Upper lobe of left lung (tissue), 6 donors: ENCODE measurements at regions not wholly inside any gene's neighbourhood (a gene's known extent, or its start where the extent isn't known, plus 50 kb on each side); places are given as distances from the start of the nearest gene placed in this dataset.

Experiments used
- ATAC-seq, 2 donors: fragments of 200-7000 bp; cut with Tn5 transposase; one replicate each; pipeline ENCODE4 v1.9.1; 2022; ENCODE audit warnings: mild to moderate bottlenecking in 2 of 2, moderate library complexity in 2 of 2; ENCODE audit not compliant: low FRiP score in 2 of 2
- DNase-seq, 2 donors: peaks; one replicate each; pipeline ENCODE4 v3.0.0-alpha.2; 2019 to 2020
- H3K27ac ChIP-seq, 4 donors: fragments of 200-600 bp; sonication (generic); one replicate each; pipeline ENCODE4 v1.5.1; 2016 to 2019
- H3K27me3 ChIP-seq, 4 donors: fragments of 200-600 bp; sonication (generic); one replicate each; pipeline ENCODE4 v1.5.1; 2017 to 2019
- H3K36me3 ChIP-seq, 4 donors: fragments of 200-600 bp; sonication (generic); one replicate each; pipeline ENCODE4 v1.5.1; 2016 to 2019
- H3K4me1 ChIP-seq, 4 donors: fragments of 200-600 bp; sonication (generic); one replicate each; pipeline ENCODE4 v1.5.1; 2018 to 2019
- H3K4me3 ChIP-seq, 4 donors: fragments of 200-600 bp; sonication (generic); one replicate each; pipeline ENCODE4 v1.5.1; 2017 to 2019; ENCODE audit warnings: mild to moderate bottlenecking in 2 of 4, moderate library complexity in 1 of 4
- H3K9me3 ChIP-seq, 4 donors: fragments of 200-600 bp; sonication (generic); one replicate each; pipeline ENCODE4 v1.5.1; 2018 to 2019
- EP300 ChIP-seq, 4 donors: sonication (generic); formaldehyde crosslinking; IDR thresholded peaks; one replicate each; pipeline ENCODE4 v1.5.1; 2017; ENCODE audit warnings: antibody characterized with exemption in 4 of 4, control low read depth in 2 of 4
- POLR2A ChIP-seq, 4 donors: fragments of 450-650 bp; IDR thresholded peaks; one replicate each; pipeline ENCODE4 v1.5.1; 2016 to 2017; ENCODE audit warnings: antibody characterized with exemption in 4 of 4, mild to moderate bottlenecking in 2 of 4
- POLR2AphosphoS5 ChIP-seq, 2 donors: sonication (generic); formaldehyde crosslinking; IDR thresholded peaks; one replicate each; pipeline ENCODE4 v1.5.1; 2017; ENCODE audit warnings: antibody characterized with exemption in 2 of 2
- WGBS, 2 donors: methylation state at CpG; one replicate each; pipeline ENCODE4 v1.1.5; 2017 to 2018; 5-methylcytosine and 5-hydroxymethylcytosine counted together
- TF ChIP-seq, protein P1 (sequence below), 6 experiments: fragments of 450-650 bp in 4 of 6; fragments of 200-600 bp in 2 of 6; sonication (generic) in 2 of 6; IDR thresholded peaks; one replicate each; pipeline ENCODE4 v1.5.1; 2016 to 2019; ENCODE audit warnings: antibody characterized with exemption in 6 of 6
- donor health status: DM: no; HTN: no; CAD: no; lungs with moderate emphysema.
- donor health status: DM: no; HTN: yes; CAD: no; lungs with severe emphysema.

- H3K27ac ChIP-seq = no peak overlapping the region
- H3K9me3 ChIP-seq = no peaks in the 10 kb centered on the region
- no peaks in the 10 kb centered on the region for H3K36me3 ChIP-seq
- no peak for DNase-seq
- no peaks in the 10 kb centered on the region for H3K27me3 ChIP-seq
- no peak overlapping the region for H3K4me3 ChIP-seq
- no peak for TF ChIP-seq EP300 (IDR thresholded peaks at IDR 0.05)
- no peak for TF ChIP-seq POLR2AphosphoS5 (IDR thresholded peaks at IDR 0.05)
- TF ChIP-seq, protein P1, sequence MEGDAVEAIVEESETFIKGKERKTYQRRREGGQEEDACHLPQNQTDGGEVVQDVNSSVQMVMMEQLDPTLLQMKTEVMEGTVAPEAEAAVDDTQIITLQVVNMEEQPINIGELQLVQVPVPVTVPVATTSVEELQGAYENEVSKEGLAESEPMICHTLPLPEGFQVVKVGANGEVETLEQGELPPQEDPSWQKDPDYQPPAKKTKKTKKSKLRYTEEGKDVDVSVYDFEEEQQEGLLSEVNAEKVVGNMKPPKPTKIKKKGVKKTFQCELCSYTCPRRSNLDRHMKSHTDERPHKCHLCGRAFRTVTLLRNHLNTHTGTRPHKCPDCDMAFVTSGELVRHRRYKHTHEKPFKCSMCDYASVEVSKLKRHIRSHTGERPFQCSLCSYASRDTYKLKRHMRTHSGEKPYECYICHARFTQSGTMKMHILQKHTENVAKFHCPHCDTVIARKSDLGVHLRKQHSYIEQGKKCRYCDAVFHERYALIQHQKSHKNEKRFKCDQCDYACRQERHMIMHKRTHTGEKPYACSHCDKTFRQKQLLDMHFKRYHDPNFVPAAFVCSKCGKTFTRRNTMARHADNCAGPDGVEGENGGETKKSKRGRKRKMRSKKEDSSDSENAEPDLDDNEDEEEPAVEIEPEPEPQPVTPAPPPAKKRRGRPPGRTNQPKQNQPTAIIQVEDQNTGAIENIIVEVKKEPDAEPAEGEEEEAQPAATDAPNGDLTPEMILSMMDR (IDR thresholded peaks at IDR 0.05) = no peak
- no peak for TF ChIP-seq POLR2A (IDR thresholded peaks at IDR 0.05)
- no peaks in the 10 kb centered on the region for H3K4me1 ChIP-seq
- ATAC-seq = no peak
- WGBS, 2 donors = 89 to 90% methylated on average over 6 to 9 of the region's 9 CpGs
These were observed 167.9 kb downstream of the SHANK2 start for GRCh38 chr11:71084306-71085012.

- Histone ChIP-seq H3K27me3 (no peaks in the 10 kb centered on the region), H3K4me3 (no peak overlapping the region), H3K9me3 (no peaks in the 10 kb centered on the region), H3K36me3 (no peaks in the 10 kb centered on the region), H3K4me1 (no peaks in the 10 kb centered on the region), H3K27ac (no peak overlapping the region)
- ATAC-seq (no peak), DNase-seq (no peak)
- 89% methylated on average over 4 of the region's 4 CpGs for WGBS, 2 donors
- TF ChIP-seq POLR2A (IDR thresholded peaks at IDR 0.05) (no peak), EP300 (IDR thresholded peaks at IDR 0.05) (no peak), POLR2AphosphoS5 (IDR thresholded peaks at IDR 0.05) (no peak)
- TF ChIP-seq, protein P1 (IDR thresholded peaks at IDR 0.05) = no peak
These were observed 169.3 kb downstream of the SHANK2 start for GRCh38 chr11:71083105-71083504.

DNA sequence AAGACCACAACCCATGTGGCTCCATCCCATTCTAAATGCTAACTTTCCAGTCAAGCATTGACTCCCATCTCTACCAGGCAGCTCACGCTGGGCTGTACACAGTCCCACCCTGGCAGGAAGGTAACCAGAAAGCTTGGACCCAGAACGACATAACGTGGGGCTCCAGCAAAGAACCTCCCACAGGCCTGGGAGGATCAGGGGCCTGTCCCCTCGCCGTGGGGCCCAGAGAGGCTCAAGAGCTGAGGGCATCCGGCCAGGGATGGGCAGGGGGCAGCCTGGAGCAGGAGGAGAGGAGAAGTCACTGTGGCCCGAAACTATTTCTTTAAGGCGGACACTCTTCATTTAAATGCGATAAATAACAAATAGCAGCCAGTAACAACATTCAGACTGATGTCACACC, 169.9 kb downstream of the SHANK2 start:
- H3K9me3 ChIP-seq = no peaks in the 10 kb centered on the region
- H3K27ac ChIP-seq = no peak overlapping the region
- DNase-seq = no peak
- H3K27me3 ChIP-seq = no peaks in the 10 kb centered on the region
- no peak overlapping the region for H3K4me3 ChIP-seq
- H3K36me3 ChIP-seq = no peaks in the 10 kb centered on the region
- 76 to 80% methylated on average over 7 to 9 of the region's 9 CpGs for WGBS, 2 donors
- TF ChIP-seq POLR2AphosphoS5 (IDR thresholded peaks at IDR 0.05) (no peak), EP300 (IDR thresholded peaks at IDR 0.05) (no peak), POLR2A (IDR thresholded peaks at IDR 0.05) (no peak)
- TF ChIP-seq, protein P1 (IDR thresholded peaks at IDR 0.05) = no peak
- H3K4me1 ChIP-seq = no peaks in the 10 kb centered on the region
- ATAC-seq = peak in 1 of 2 donors; percentile 53

GRCh38 chr11:71081704-71082230, 170.6 kb downstream of the SHANK2 start:
- H3K4me3 ChIP-seq = no peak overlapping the region
- H3K36me3 ChIP-seq = no peaks in the 10 kb centered on the region
- ATAC-seq (no peak), DNase-seq (peak in 1 of 2 donors; percentile 63)
- no peaks in the 10 kb centered on the region for H3K27me3 ChIP-seq
- no peaks in the 10 kb centered on the region for H3K4me1 ChIP-seq
- H3K27ac ChIP-seq = no peak overlapping the region
- WGBS, 2 donors = 95 to 100% methylated on average over 1 to 3 of the region's 12 CpGs
- TF ChIP-seq EP300 (IDR thresholded peaks at IDR 0.05) = no peak
- TF ChIP-seq POLR2A (IDR thresholded peaks at IDR 0.05) = no peak
- H3K9me3 ChIP-seq = no peaks in the 10 kb centered on the region

DNA sequence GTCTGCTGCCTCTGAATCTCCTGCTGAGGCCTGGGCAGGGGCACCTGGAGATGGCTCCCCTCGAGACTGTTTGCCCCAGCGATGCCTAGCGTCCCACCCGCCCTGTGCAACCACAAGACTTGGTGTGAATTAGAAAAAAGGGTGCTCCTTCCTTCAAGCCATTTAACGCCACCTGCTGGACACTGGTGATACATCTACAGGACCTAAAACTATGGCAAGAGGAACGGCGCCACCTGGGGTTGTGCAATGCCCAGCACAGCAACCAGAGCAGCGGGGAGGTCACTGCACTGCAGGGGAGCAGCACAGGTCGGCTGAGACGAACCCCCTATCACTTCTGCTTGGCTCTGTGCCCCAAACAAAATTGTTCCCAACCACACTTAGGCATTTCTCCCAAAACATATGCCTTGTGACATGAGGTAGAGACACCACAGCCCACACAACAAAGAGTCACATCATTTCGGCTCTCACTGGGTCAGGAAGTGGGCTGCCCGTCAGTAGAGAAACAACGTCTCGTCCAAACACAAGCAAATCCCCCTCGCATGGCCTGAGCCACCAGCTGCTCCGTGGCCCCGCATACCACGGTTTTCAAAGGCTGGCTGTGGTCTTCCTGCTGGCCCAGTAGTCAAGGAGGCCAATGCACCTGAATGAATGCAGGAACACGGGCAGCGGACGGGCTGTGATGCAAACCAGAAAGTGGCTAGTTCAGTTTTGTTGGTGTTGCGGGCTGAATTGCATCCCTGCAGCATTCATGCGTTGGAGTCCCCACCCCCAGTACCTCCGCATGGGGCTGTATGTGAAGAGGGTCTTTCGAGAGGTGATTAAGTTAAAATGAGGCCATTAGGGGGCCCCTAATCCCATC, 171.9 kb downstream of the SHANK2 start:
- DNase-seq (peak in 1 of 2 donors; percentile 52), ATAC-seq (peak in 1 of 2 donors; percentile 57)
- WGBS, 2 donors = 60 to 75% methylated on average over 11 to 25 of the region's 25 CpGs
- Histone ChIP-seq H3K4me3 (no peak overlapping the region), H3K36me3 (no peaks in the 10 kb centered on the region), H3K4me1 (no peaks in the 10 kb centered on the region), H3K9me3 (no peaks in the 10 kb centered on the region), H3K27me3 (no peaks in the 10 kb centered on the region), H3K27ac (no peak overlapping the region)
- no peak for TF ChIP-seq POLR2A (IDR thresholded peaks at IDR 0.05)
- TF ChIP-seq, protein P1 (IDR thresholded peaks at IDR 0.05) = peak in 4 of 6 experiments; percentile 20 to 57 (median 52)
